GM18505 (cell line): ENCODE measurements at regions not wholly inside any gene's neighbourhood (a gene's known extent, or its start where the extent isn't known, plus 50 kb on each side); places are given as distances from the start of the nearest gene placed in this dataset.

Experiments
- ATAC-seq: cut with Tn5 transposase; IDR thresholded peaks from one replicate; pipeline ENCODE4 v1.9.1; 2021; ENCODE audit not compliant: unreplicated experiment
- POLR2A ChIP-seq: IDR thresholded peaks from 4 replicates; pipeline ENCODE4 v1.6.1; 2011; ENCODE audit warnings: borderline replicate concordance; ENCODE audit not compliant: insufficient read depth, insufficient read length; ENCODE audit errors: extremely low read depth

DNA sequence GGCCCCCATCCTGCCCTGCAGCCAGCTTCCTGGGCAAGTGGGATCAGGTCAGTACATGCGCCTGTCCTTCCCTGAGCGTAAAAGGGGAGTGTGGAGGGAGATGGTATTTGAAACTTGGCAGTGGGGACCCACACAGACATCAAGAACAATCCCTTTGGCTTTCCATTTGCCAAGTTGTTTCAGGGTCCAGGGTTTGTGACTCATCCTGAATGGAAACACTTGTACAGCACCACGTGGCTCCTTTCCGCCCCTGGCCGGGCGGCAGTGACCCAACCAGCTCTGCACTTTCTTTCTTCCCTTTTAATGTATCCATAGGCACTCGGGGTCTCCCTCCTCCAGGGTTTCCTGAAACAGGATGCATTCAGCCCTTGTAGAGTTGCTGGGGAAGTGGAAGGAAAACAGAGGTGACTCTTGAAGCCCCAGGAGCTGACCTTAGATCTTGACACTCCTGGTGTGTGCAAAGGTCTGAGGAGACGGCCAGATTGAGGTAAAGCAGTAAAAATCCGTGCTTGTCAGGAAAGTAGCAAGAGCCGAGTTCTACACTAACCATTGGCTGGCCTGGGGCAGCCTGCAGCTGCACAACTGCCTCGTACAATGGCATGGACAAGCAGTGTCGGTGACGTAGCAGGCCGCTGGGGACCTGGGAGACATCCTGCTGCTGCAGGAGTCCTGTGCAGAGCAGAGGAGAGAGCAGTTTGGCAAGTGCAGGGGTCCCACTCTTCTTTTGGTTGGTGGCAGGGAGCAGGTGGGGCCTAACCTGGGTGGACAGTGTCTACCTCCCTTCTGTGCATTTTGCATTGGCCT is 189.8 kb downstream of the SNX19 start:
- no peak for ATAC-seq
- TF ChIP-seq POLR2A, result no peak

DNA sequence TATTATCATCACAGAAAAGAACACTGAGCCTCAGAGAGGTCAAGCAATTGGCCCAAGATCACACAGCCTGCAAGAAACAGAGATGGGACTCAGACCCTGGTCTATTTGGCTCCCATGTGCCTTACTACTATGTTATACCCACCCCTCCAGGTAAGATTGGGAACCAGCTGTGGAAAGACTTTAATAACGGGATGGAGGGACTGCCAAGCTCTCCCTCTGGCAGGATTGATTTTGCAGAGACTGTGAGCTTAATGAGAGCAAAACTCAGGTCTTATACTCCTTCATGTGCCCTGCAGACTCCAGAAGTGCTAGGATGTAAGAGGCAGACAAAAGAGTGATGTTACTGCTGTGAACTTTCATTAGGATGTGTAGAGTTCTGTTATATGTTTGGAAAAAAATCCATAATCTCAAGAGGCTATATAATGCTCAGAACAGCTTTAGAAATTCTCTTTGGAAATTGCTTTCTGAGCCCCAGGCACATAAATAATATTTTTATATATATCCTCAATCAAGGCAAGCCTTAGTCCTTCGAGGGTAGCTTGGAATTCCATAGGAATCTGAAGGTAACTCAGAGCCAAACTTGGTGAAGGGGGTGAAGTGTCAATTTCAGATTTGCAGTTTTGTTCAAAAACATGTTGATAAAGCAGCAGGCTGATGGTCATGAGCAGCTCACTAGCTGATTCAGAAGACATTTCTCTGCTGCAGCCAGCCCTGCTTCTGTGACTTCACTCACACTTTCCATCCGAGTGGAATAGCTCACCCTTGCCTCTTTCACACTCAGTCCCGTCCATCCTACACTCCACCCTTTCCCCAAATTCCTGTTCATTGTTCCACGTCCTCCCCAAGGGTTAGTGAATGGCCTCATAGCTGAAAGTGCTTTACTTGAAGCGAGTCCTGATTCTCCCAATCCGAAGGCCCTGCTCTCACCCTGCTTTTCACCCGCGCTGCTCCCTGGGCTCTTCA is 188.8 kb downstream of the SNX19 start:
- no peak for ATAC-seq
- TF ChIP-seq POLR2A, result no peak

DNA sequence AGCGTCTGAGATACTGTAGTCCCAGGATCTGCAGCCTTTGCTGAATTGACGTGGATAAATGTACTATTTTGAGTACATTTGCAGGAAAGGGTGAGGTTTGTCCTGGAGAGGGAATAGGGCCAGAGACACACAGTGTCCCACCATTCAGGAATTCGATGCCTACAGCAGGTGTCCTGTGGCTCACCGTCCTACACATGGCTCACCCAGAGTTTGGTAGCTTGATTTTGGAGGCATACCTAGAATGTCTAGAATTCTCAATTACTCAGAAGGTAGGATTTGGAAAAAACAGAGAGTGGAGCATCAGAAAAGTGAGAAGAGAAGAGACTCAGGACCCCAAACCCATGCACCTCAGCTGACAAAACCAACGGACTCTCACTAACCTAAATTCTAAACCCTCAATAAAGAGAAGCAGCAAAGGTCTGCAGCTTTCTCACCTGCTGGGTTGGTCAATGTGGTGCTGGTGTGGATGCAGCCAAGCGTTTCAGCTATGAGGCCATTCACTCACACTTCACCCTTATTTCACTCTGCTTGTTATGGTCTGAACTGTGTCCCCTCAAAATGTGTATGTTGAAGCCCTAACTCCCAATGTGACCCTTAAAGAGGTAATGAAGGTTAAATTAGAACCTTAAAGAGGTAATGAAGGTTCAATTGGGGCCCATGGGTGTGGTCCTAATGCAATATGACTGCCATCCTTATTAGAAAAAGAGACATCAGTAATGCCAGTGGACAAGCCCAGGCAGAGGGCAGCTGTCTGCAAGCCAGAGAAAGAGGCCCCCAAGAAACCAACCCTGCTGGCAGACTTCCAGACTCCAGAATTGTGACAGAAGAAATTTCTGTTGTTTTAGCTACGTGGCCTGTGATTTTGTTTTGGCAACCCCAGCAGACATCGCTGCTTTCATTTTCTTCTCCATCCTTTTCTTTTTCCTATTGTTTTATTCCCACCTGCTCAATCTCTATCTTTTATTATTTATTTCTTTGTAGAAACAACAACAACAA is 187.8 kb downstream of the SNX19 start:
- TF ChIP-seq POLR2A, result no peak
- no peak for ATAC-seq

DNA sequence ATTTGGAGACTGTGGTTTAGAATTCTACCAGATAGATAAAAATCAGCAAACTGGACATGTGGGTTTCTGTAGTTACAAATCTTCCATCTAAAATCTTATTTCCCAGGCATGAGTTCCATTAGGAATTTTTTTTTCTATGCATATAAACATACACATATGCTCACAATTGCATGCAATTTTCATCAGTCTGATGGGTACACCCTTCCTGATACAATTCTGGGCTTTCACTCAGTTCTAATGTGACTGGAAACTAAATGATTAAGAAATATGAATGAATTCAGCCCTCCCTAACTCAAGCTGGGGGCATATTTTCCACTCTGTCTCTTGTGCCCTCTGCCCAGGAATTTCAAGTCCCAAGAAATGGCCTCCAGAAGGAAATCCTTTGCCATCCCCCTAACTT is 187.1 kb downstream of the SNX19 start:
- ATAC-seq, result no peak
- TF ChIP-seq POLR2A, result no peak

DNA sequence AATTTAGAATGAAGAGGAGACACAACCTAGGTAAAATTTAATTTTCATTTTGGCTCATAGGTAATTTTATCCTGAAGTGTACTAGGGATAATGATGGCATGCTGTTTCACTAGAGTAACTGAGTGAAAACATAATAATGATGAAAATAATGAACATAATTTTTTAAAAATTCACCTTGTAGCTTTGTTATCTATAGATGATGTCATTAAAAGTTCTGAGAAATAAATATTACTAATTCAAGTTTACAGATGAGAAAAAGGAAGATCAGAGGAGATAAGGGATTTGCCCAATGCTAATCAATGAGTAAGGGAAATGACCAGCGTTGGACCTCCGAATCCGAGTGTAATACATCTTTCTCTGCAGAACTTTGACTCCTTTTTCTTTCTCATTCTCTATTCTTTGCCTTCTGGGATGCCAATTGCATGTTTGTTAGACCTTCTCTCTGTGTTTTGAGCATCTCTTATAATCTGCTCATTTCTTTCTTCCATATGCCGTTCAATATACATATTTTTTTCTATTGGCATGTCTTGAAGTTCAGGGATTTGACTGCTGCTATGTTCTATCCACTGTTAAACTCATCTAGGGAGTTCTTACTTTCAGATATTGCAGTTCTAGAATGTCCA is 186.5 kb downstream of the SNX19 start:
- no peak for TF ChIP-seq POLR2A
- ATAC-seq, result no peak

DNA sequence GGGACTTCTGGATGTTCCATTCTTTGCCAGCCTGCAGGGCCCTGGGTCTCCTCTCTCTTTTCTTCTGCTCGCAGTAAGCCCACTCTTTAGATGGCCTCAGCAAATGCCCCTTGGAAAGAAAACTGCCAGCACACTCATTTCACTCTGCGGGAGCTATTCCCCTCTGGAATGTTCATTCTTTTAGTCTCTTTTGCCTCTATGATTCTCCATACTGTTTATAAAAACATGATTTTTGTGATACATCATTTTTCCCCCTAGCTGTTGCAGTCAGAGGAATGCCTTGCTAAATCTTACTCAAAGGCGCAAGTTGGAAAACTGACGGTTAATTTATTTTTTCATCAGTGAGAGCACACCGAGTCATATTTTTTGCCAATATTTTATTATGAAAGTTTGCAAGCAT is 184.9 kb downstream of the SNX19 start:
- no peak for TF ChIP-seq POLR2A
- ATAC-seq, result no peak

DNA sequence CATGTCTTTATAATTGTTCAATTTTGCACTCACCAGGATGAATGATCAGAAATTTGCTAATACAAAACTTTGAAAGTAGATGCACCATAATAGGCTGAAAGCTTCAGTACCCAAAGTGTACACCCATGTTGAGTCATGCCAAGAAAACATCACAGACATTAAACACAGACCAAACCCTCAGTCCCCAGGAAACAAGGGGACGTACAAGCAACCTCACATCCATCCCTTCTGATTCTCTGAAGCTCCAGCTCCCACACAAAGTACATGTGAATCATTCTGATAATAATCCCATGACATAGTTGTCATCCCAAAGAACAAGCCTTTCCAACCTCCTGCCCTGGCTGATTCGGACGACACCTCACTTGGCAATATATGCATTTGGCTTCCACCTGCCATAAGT is 183.8 kb downstream of the SNX19 start:
- no peak for ATAC-seq
- TF ChIP-seq POLR2A, result no peak

DNA sequence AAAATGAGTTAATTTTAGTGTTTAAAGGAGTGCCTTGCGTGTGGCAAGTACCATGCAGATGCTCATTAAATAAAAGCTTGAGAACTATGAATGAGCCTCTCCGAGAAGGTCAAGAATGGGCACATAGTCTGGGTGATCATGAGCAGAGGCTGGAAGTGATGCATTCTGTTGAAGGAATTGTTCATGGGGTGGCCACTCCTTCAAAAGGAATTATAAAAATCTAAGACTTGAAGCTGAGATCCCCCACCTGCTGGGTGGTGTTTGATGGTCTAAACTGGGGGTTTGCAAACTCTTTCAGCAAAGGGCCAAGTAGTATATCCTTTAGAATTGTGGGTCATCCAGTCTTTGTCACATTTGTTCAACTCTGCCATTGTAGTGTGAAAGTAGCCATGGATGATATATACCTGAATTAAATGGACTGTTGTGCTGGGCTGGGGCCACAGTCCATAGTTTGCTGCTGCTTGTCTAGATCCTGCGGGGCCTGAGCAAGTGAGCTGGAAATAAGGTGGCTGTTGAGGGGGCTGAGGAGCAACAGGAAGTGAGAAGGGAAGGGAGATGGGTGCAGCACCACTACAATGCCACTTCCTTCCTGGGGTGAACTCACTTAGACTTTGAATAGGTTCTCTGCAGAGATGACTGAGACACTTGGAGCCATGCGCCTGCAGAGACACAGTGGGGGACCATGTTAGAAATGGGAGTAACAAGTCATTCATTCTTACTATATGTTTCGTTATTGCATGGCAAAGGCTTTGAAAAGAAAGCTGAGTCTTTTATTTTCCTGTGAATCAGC is 179.0 kb downstream of the SNX19 start:
- no peak for ATAC-seq
- TF ChIP-seq POLR2A, result no peak

DNA sequence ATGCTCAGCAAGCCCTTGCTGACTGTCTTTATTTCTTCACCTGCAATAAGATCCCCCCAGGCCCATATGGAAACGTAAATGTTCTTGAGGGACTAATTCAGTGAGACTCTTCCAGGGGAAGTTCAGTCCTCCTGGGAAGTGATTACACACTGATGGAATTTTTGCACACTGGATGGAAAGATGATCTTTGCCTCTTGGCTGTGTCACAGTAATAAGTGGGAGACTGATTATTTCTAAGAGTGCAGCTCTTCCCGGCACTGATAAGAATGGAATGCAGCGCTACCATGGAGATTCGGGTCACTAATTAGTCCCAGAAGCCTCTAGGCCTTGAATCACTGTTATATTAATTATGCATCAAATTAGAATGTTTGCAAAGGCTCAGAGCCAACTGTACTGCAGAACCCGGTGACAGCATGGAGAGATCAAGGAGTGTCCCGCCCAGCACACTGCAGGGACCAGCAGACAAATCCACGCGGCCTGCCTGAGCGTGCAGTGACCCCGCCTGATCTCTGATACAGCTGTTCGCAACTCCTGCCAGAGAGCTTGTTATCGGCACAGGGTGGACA is 178.3 kb downstream of the SNX19 start:
- no peak for TF ChIP-seq POLR2A
- ATAC-seq, result no peak

DNA sequence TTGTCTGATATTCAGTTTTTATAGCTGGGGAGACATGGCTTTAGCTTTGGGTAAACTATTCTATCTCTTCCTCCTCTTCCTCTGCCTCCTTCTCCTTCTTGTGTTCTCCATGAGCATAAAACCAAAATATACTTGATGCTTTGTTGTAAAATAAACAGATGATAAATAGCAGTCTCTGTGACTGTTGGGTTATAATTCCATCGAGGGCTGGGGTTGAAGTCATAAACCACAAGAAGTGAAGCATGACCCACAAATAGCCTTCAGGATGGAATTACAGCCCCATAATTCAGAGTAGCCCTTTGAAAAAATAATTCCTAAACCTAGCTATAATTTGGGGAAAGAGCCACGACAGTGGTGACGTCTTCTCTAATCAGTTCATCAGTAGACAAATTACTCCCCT is 177.7 kb downstream of the SNX19 start:
- no peak for TF ChIP-seq POLR2A
- ATAC-seq, result no peak

DNA sequence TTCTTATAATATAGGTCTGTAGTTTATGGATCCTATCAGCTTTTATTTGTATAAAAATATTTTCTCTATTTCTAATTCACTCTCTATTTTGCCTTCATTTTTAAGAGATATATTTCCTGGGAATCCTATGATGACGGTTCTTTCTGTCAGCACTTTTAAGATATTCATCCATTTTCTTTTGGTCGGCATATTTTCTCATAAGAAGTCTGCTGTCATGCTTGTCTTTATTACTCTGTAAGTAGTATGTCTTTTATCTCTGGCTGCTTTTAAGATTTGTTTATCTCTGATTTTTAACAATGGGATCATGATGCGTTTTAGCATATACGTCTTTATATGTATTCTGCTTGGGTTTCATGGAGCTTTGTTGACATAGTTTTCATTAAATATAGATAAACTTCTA is 175.5 kb downstream of the SNX19 start:
- no peak for TF ChIP-seq POLR2A
- ATAC-seq, result no peak

DNA sequence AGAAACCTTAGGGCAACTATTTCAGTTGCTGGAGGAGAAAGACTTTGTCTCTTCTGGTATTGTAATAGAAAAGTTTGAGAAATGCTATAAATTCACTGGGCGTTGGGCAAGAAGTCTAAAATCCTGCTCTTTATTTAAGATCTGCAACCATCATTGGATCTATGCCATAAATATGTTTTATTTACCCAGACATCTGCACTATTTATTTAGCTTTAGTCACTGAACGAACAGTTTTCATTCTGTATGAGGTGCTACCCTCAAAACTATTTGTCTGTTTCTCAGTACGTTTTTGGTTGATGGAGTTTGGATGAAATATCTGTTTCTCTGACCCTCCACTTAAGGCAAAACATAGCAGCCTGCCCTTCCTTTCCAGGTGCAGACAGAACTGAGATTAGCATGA is 171.5 kb downstream of the SNX19 start:
- no peak for ATAC-seq
- no peak for TF ChIP-seq POLR2A

DNA sequence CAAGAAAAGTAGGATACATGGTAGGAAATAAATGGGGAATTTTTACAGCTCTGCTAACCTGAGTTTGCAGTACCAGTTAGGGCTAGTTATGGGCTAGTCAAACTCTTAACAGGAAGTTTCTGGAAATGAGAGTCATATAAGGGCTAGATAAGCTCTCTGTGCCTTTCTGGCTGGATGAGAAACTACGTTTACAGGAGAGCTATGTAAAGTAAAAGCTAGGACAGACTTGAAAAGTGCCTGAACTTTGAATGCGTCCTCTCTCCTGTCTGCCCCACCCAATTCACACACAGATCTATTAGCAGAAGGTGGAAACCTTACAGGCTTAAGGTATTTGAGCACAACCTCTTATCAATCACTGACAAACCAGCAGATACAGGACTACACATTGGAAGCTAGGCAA is 167.1 kb downstream of the SNX19 start:
- no peak for ATAC-seq
- TF ChIP-seq POLR2A, result no peak
